Mesendoderm (in vitro differentiated cells): ENCODE measurements at regions not wholly inside any gene's neighbourhood (a gene's known extent, or its start where the extent isn't known, plus 50 kb on each side); places are given as distances from the start of the nearest gene placed in this dataset.

ENCODE experiments used
- DNase-seq: peaks from one replicate; pipeline ENCODE4 v3.0.0; 2013
- H2AK5ac ChIP-seq: 2 replicates; pipeline ENCODE4 v1.6.1; 2013; ENCODE audit warnings: low read length, inconsistent platforms
- H2BK120ac ChIP-seq: 2 replicates; pipeline ENCODE4 v1.6.1; 2013; ENCODE audit warnings: low read depth, mild to moderate bottlenecking, low read length, moderate library complexity, mixed read lengths
- H2BK15ac ChIP-seq: replicated peaks from 2 replicates; pipeline ENCODE4 v1.6.1; 2013; ENCODE audit warnings: low read depth, mild to moderate bottlenecking, moderate library complexity
- H2BK5ac ChIP-seq: 2 replicates; pipeline ENCODE4 v1.6.1; 2013; ENCODE audit warnings: low read length, inconsistent platforms
- H3K18ac ChIP-seq: 2 replicates; pipeline ENCODE4 v1.6.1; 2013; ENCODE audit warnings: mild to moderate bottlenecking, low read length, mixed read lengths
- H3K23ac ChIP-seq: one replicate; pipeline ENCODE4 v1.6.1; 2013; ENCODE audit warnings: low read length
- H3K27ac ChIP-seq: 2 replicates; pipeline ENCODE4 v1.5.1; 2013; ENCODE audit warnings: low read depth, mild to moderate bottlenecking, inconsistent platforms, low read length, moderate library complexity
- H3K27me3 ChIP-seq: 2 replicates; pipeline ENCODE4 v1.6.1; 2013; ENCODE audit warnings: low read length, control low read depth, mild to moderate bottlenecking, inconsistent platforms; ENCODE audit not compliant: insufficient read depth, poor library complexity
- H3K36me3 ChIP-seq: 2 replicates; pipeline ENCODE4 v1.6.1; 2013; ENCODE audit warnings: low read length, inconsistent platforms; ENCODE audit not compliant: control insufficient read depth, insufficient read depth
- H3K4ac ChIP-seq: one replicate; pipeline ENCODE4 v1.6.1; 2013; ENCODE audit warnings: low read depth, mild to moderate bottlenecking, low read length, moderate library complexity
- H3K4me1 ChIP-seq: 2 replicates; pipeline ENCODE4 v1.6.1; 2013; ENCODE audit warnings: low read depth, low read length, inconsistent platforms; ENCODE audit not compliant: control insufficient read depth
- H3K4me2 ChIP-seq: 2 replicates; pipeline ENCODE4 v1.6.1; 2013; ENCODE audit warnings: low read length
- H3K4me3 ChIP-seq: 2 replicates; pipeline ENCODE4 v1.5.1; 2013; ENCODE audit warnings: mild to moderate bottlenecking, low read length
- H3K56ac ChIP-seq: one replicate; pipeline ENCODE4 v1.6.1; 2013; ENCODE audit warnings: low read length
- H3K79me1 ChIP-seq: 2 replicates; pipeline ENCODE4 v1.6.1; 2013; ENCODE audit warnings: low read length, inconsistent platforms
- H3K79me2 ChIP-seq: 2 replicates; pipeline ENCODE4 v1.6.1; 2013; ENCODE audit warnings: mild to moderate bottlenecking, low read length; ENCODE audit not compliant: control insufficient read depth, insufficient read depth
- H3K9ac ChIP-seq: 2 replicates; pipeline ENCODE4 v1.6.1; 2013; ENCODE audit warnings: low read length, inconsistent platforms
- H4K5ac ChIP-seq: one replicate; pipeline ENCODE4 v1.6.1; 2013; ENCODE audit warnings: low read length
- H4K8ac ChIP-seq: one replicate; pipeline ENCODE4 v1.6.1; 2013; ENCODE audit warnings: low read depth, mild to moderate bottlenecking, control low read depth, low read length, moderate library complexity
- WGBS: extraction: QIAGEN DNeasy Blood & Tissue Kit; methylation state at CpG from one replicate; pipeline ENCODE4 v1.1.7; 2013; ENCODE audit warnings: low lambda C conversion rate, missing lambda C conversion rate; ENCODE audit not compliant: insufficient coverage; ENCODE audit errors: extremely low coverage; 5-methylcytosine and 5-hydroxymethylcytosine counted together

DNA sequence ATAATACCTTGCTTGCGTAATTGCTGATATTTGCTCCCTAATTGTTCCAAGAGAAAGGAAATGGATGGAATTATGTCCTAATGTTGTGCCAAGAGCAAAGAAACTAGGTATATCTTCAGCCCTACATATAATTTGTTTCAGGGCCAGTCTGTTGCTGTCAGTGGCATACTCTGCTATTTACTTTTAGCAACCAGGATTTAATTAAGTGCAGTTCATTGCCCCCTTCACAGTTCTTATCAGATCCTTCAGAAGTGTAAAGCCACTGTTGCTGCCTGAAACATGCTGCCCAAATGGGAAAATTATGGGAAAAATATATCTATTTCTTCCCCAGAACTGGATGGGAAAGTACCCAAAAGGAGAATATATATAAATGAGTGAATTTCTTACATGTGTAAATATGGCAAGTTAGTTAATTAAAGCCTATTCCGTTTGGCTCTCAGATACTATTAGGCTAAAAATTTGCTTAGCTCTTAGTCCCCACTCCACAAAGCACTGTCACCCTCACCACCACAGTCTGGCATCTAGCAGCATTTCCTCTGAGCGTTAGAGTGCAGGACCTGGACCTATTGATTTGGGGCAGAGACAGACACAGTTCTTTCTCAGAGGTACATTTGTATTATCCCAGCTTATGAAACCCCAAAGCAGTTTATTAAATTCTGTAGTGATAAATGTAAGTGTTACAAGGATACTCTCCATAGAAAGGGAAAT is 72.8 kb upstream of the DTNA start:
- Histone ChIP-seq H4K5ac (no peak overlapping the region), H3K79me1 (peaks cover 4% of the 10 kb centered on the region), H3K36me3 (no peaks in the 10 kb centered on the region), H3K4ac (no peak overlapping the region), H3K18ac (peak overlapping the region; percentile 36), H3K27me3 (no peaks in the 10 kb centered on the region), H2BK5ac (peak overlapping the region; percentile 27), H3K56ac (no peak overlapping the region), H3K9ac (no peak overlapping the region), H3K4me2 (no peak overlapping the region), H3K79me2 (no peaks in the 10 kb centered on the region), H3K27ac (no peak overlapping the region), H2BK15ac (no peak overlapping the region), H2AK5ac (no peak overlapping the region), H3K23ac (no peak overlapping the region), H3K4me1 (peaks cover 10% of the 10 kb centered on the region), H4K8ac (no peak overlapping the region), H2BK120ac (no peak overlapping the region), H3K4me3 (no peak overlapping the region)
- no CpG with 5 or more reads among the region's 3 CpGs for WGBS
- DNase-seq, result peak; percentile 69

DNA sequence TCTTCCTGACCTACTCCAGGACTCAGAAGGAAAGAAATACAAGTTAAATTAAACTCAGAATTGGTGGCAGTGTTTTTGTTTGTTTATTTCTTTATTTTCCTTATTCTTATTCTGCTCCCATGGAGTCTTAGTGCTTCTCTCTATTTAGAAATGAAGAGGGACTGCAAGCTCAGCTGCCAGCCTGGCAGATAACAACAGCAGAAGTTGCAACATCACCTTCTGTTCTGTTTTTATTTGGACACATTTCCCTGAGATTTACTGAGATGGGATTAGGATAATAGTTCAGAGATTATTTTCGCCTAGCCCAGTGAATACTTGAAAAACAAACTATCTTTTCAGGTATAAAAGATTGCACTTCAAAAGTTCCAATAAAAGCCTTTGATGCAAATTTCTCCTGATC is 70.4 kb upstream of the DTNA start:
- WGBS, result no CpG with 5 or more reads among the region's 1 CpG
- Histone ChIP-seq H2AK5ac (no peak overlapping the region), H3K27me3 (no peaks in the 10 kb centered on the region)

DNA sequence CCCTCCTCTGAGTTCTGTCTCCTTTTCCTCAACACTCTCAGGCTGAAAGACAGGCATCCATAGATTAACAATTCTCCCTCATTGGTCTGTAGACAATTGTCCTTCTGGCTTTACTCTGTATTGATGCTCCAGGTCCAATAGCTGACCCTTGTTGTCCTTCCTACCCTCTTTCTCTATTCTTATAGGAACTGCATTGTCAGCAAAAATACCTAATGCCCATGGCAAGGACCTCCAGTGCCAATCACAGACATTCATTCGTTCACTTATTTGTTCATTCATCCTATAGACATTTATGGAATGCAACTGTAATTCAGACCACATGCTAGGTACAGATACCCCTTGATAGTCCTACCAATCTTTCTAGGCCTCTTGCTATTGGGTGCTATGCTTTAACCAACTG is 69.8 kb upstream of the DTNA start:
- H3K36me3 ChIP-seq, result no peaks in the 10 kb centered on the region
- H2BK15ac ChIP-seq, result no peak overlapping the region
- H3K27me3 ChIP-seq, result no peaks in the 10 kb centered on the region
- peak overlapping the region; percentile 10 for H3K56ac ChIP-seq
- H3K18ac ChIP-seq, result peak overlapping the region; percentile 2
- H4K5ac ChIP-seq, result no peak overlapping the region
- WGBS, result no CpG with 5 or more reads among the region's 1 CpG
- no peaks in the 10 kb centered on the region for H3K79me2 ChIP-seq
- peak overlapping the region; percentile 22 for H2AK5ac ChIP-seq
- H2BK5ac ChIP-seq, result no peak overlapping the region
- H3K9ac ChIP-seq, result no peak overlapping the region
- H3K4ac ChIP-seq, result no peak overlapping the region
- H3K23ac ChIP-seq, result no peak overlapping the region
- H2BK120ac ChIP-seq, result no peak overlapping the region
- H3K4me2 ChIP-seq, result no peak overlapping the region
- H4K8ac ChIP-seq, result no peak overlapping the region
- H3K4me1 ChIP-seq, result peaks cover 9% of the 10 kb centered on the region
- no peak overlapping the region for H3K4me3 ChIP-seq
- H3K79me1 ChIP-seq, result peaks cover 4% of the 10 kb centered on the region
- H3K27ac ChIP-seq, result no peak overlapping the region
- no peak for DNase-seq

More for the DNA sequence above, 70.4 kb upstream of the DTNA start:
- no peak overlapping the region for H4K8ac ChIP-seq
- no peak for DNase-seq
- H2BK5ac ChIP-seq, result no peak overlapping the region
- no peak overlapping the region for H4K5ac ChIP-seq
- H3K23ac ChIP-seq, result no peak overlapping the region
- H3K4ac ChIP-seq, result no peak overlapping the region
- H2BK120ac ChIP-seq, result no peak overlapping the region
- no peaks in the 10 kb centered on the region for H3K79me2 ChIP-seq
- peaks cover 9% of the 10 kb centered on the region for H3K4me1 ChIP-seq
- peaks cover 4% of the 10 kb centered on the region for H3K79me1 ChIP-seq
- H3K18ac ChIP-seq, result no peak overlapping the region
- no peak overlapping the region for H3K9ac ChIP-seq
- no peak overlapping the region for H3K27ac ChIP-seq
- H3K4me2 ChIP-seq, result no peak overlapping the region
- no peaks in the 10 kb centered on the region for H3K36me3 ChIP-seq
- no peak overlapping the region for H2BK15ac ChIP-seq
- no peak overlapping the region for H3K4me3 ChIP-seq
- peak overlapping the region; percentile 37 for H3K56ac ChIP-seq

DNA sequence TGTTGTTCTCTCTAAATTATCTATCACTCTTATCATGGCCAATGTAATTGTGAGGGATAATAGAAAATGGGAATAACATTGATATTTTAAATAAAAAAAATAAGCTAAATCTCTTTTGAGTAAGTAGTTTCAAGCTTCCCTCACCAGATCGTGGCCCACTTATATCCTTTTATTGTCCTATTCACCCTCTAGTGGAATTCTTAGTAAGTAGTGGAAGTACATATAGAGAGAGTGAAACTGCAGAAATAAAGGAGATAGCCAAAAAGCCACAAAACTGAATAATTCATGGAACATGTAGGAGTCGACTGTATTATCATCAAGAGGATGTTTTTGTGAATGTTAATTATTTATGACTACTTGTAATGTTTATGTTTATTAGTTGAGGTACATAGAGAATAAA is 66.1 kb upstream of the DTNA start:
- H3K27me3 ChIP-seq, result no peaks in the 10 kb centered on the region
- H3K4ac ChIP-seq, result no peak overlapping the region
- no peak overlapping the region for H2BK15ac ChIP-seq
- H3K4me1 ChIP-seq, result peaks cover 6% of the 10 kb centered on the region
- H3K36me3 ChIP-seq, result no peaks in the 10 kb centered on the region
- peaks cover 3% of the 10 kb centered on the region for H3K79me1 ChIP-seq
- no peaks in the 10 kb centered on the region for H3K79me2 ChIP-seq
- no peak overlapping the region for H3K27ac ChIP-seq
- H3K4me2 ChIP-seq, result no peak overlapping the region
- no peak overlapping the region for H3K9ac ChIP-seq
- H2BK120ac ChIP-seq, result no peak overlapping the region
- H4K5ac ChIP-seq, result no peak overlapping the region
- H3K18ac ChIP-seq, result no peak overlapping the region
- no peak overlapping the region for H3K23ac ChIP-seq
- no peak overlapping the region for H2AK5ac ChIP-seq
- no peak overlapping the region for H4K8ac ChIP-seq
- H2BK5ac ChIP-seq, result no peak overlapping the region
- no peak overlapping the region for H3K4me3 ChIP-seq
- DNase-seq, result no peak
- H3K56ac ChIP-seq, result no peak overlapping the region
- no CpG with 5 or more reads among the region's 2 CpGs for WGBS

DNA sequence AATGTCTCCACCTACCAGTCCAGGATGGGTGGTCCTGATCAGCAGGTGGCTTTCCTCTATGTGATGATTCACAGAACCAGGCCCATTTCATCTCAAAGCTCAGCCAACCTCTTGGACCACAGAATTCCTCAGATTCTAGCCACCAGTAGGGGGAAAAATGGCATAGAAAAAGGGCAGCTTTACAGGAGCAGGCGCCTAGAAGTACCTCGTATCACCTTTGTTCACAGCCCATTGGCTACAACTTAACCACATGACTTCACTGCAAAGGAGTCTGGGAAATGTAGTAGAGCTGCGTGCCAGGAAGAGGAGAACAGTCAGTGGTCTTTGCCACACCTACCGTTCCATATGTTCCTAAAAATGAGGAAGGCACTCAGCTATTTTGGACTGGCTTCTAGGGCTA is 62.8 kb upstream of the DTNA start:
- H3K36me3 ChIP-seq, result no peaks in the 10 kb centered on the region
- no peak overlapping the region for H4K8ac ChIP-seq
- no peak overlapping the region for H3K23ac ChIP-seq
- H4K5ac ChIP-seq, result no peak overlapping the region
- H2AK5ac ChIP-seq, result no peak overlapping the region
- no peak overlapping the region for H3K9ac ChIP-seq
- no CpG with 5 or more reads among the region's 4 CpGs for WGBS
- H3K18ac ChIP-seq, result no peak overlapping the region
- no peaks in the 10 kb centered on the region for H3K79me1 ChIP-seq
- DNase-seq, result peak; percentile 96
- no peaks in the 10 kb centered on the region for H3K79me2 ChIP-seq
- H3K4me1 ChIP-seq, result peaks cover 5% of the 10 kb centered on the region
- H3K27ac ChIP-seq, result no peak overlapping the region
- no peaks in the 10 kb centered on the region for H3K27me3 ChIP-seq
- no peak overlapping the region for H2BK15ac ChIP-seq
- H3K56ac ChIP-seq, result no peak overlapping the region
- no peak overlapping the region for H2BK5ac ChIP-seq
- H3K4me3 ChIP-seq, result no peak overlapping the region
- H2BK120ac ChIP-seq, result no peak overlapping the region
- H3K4me2 ChIP-seq, result no peak overlapping the region
- no peak overlapping the region for H3K4ac ChIP-seq
